CD4-positive, alpha-beta T cell (primary cell): ENCODE measurements at regions not wholly inside any gene's neighbourhood (a gene's known extent, or its start where the extent isn't known, plus 50 kb on each side); places are given as distances from the start of the nearest gene placed in this dataset.

Experiments used
- ATAC-seq: fragments of 200-7000 bp; cut with Tn5 transposase; one replicate; pipeline ENCODE4 v1.10.0; 2022; ENCODE audit warnings: mild to moderate bottlenecking; ENCODE audit not compliant: poor library complexity
- CTCF ChIA-PET: fragments of 350-600 bp; sonication (Branson Sonifier 250); formaldehyde crosslinking; loops from one replicate; lab custom pipeline; 2021; ENCODE audit warnings: antibody characterized with exemption, inconsistent platforms; lab: Charles Lee
- POLR2A ChIA-PET: fragments of 350-600 bp; sonication (Branson Sonifier 250); formaldehyde crosslinking; loops from one replicate; lab custom pipeline; 2021; ENCODE audit warnings: antibody characterized with exemption, inconsistent platforms; lab: Charles Lee
- DNase-seq, 14 experiments: peaks; one replicate each; pipeline ENCODE4 v3.0.0-alpha.2; 2013 to 2020; ENCODE audit warnings: mixed read lengths in 2 of 14
- H3K27ac ChIP-seq, 2 donors: one replicate each; pipeline versions ENCODE4 v1.5.1 to v1.7.0; 2013; ENCODE audit warnings: low read length in 2 of 2, low read depth in 1 of 2, mild to moderate bottlenecking in 1 of 2
- H3K27me3 ChIP-seq, 2 experiments: 1 replicate in 1 of 2; 2 replicates in 1 of 2; pipeline versions ENCODE4 v1.6.1 to v1.7.0; 2013; ENCODE audit warnings: low read length in 2 of 2, control low read depth in 1 of 2, mild to moderate bottlenecking in 1 of 2, moderate library complexity in 1 of 2; ENCODE audit not compliant: insufficient read depth in 2 of 2, control insufficient read depth in 1 of 2
- H3K36me3 ChIP-seq: one replicate; pipeline ENCODE4 v1.6.1; 2013; ENCODE audit warnings: low read length, control low read depth; ENCODE audit not compliant: insufficient read depth
- H3K4me1 ChIP-seq: one replicate; pipeline ENCODE4 v1.6.1; 2013; ENCODE audit warnings: low read length, control low read depth; ENCODE audit not compliant: insufficient read depth
- H3K4me3 ChIP-seq: one replicate; pipeline ENCODE4 v1.5.1; 2013; ENCODE audit warnings: mild to moderate bottlenecking, low read length, moderate library complexity
- H3K9me3 ChIP-seq, 2 experiments: 1 replicate in 1 of 2; 2 replicates in 1 of 2; pipeline versions ENCODE4 v1.6.1 to v1.7.0; 2013; ENCODE audit warnings: low read length in 2 of 2, mild to moderate bottlenecking in 2 of 2, control low read depth in 1 of 2, moderate library complexity in 1 of 2; ENCODE audit not compliant: control insufficient read depth in 1 of 2, insufficient read depth in 1 of 2
- H3K27ac Mint-ChIP-seq: one replicate; pipeline ENCODE4 v1.8.0; 2020; ENCODE audit warnings: mixed read lengths
- H3K27me3 Mint-ChIP-seq: one replicate; pipeline ENCODE4 v1.8.0; 2021; ENCODE audit warnings: mixed read lengths
- H3K36me3 Mint-ChIP-seq: one replicate; pipeline ENCODE4 v1.8.0; 2021; ENCODE audit warnings: low read depth, mixed read lengths
- H3K4me1 Mint-ChIP-seq: one replicate; pipeline ENCODE4 v1.8.0; 2021; ENCODE audit warnings: low read depth, mixed read lengths
- H3K4me3 Mint-ChIP-seq: one replicate; pipeline ENCODE4 v1.8.0; 2020; ENCODE audit warnings: mild to moderate bottlenecking, mixed read lengths
- H3K9me3 Mint-ChIP-seq: one replicate; pipeline ENCODE4 v1.8.0; 2020; ENCODE audit warnings: mixed read lengths
- intact Hi-C, 2 experiments: fragments of 100-400 bp; cut with DNase I in 1 of 2; cut with micrococcal nuclease in 1 of 2; formaldehyde crosslinking; loops; one replicate each; pipeline versions ENCODE4 v1.15.1 to v1.9.0; 2023 to 2025; cut with DNase I, micrococcal nuclease
- TF ChIP-seq, protein P1 (sequence below): fragments of 200-600 bp; IDR thresholded peaks from one replicate; pipeline ENCODE4 v1.8.0; 2022; ENCODE audit warnings: antibody characterized with exemption, mild to moderate bottlenecking

DNA sequence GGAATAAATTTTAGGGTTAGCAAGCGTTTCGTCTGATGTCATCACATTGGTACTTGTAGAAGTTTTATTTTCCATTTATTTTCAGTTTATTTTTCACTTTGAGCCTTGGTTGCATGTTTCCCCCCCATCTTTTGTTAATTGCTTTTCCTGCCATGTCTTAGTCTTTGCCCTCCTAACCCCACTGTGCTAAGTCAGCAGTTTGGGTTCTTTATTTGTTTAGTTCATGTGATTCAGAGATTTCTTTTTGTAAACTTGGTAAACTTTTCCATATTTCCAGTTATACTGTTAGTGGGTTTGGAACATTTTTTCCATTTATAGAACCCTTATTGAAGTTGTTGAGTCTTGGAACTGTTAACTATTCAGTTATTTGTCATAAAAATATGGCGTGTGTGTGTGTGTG, 252.9 kb upstream of the ANKH start:
- peaks cover 12% of the 10 kb centered on the region for H3K9me3 Mint-ChIP-seq
- H3K4me1 Mint-ChIP-seq, result no peaks in the 10 kb centered on the region
- no peaks in the 10 kb centered on the region for H3K27me3 Mint-ChIP-seq
- H3K4me3 ChIP-seq, result no peak overlapping the region
- ATAC-seq (no peak), DNase-seq (no peak)
- no peaks in the 10 kb centered on the region for H3K27me3 ChIP-seq
- H3K4me1 ChIP-seq, result no peaks in the 10 kb centered on the region
- no peaks in the 10 kb centered on the region for H3K36me3 ChIP-seq
- POLR2A ChIA-PET, result no interaction called here
- TF ChIP-seq, protein P1, sequence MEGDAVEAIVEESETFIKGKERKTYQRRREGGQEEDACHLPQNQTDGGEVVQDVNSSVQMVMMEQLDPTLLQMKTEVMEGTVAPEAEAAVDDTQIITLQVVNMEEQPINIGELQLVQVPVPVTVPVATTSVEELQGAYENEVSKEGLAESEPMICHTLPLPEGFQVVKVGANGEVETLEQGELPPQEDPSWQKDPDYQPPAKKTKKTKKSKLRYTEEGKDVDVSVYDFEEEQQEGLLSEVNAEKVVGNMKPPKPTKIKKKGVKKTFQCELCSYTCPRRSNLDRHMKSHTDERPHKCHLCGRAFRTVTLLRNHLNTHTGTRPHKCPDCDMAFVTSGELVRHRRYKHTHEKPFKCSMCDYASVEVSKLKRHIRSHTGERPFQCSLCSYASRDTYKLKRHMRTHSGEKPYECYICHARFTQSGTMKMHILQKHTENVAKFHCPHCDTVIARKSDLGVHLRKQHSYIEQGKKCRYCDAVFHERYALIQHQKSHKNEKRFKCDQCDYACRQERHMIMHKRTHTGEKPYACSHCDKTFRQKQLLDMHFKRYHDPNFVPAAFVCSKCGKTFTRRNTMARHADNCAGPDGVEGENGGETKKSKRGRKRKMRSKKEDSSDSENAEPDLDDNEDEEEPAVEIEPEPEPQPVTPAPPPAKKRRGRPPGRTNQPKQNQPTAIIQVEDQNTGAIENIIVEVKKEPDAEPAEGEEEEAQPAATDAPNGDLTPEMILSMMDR, result no peak
- CTCF ChIA-PET, result no interaction called here
- H3K27ac Mint-ChIP-seq, result no peak overlapping the region
- peaks cover 4 to 8% of the 10 kb centered on the region in 2 experiments for H3K9me3 ChIP-seq
- H3K36me3 Mint-ChIP-seq, result no peaks in the 10 kb centered on the region
- no peak overlapping the region for H3K4me3 Mint-ChIP-seq
- H3K27ac ChIP-seq, result no peak overlapping the region
- intact Hi-C loops, result no loop called here

DNA sequence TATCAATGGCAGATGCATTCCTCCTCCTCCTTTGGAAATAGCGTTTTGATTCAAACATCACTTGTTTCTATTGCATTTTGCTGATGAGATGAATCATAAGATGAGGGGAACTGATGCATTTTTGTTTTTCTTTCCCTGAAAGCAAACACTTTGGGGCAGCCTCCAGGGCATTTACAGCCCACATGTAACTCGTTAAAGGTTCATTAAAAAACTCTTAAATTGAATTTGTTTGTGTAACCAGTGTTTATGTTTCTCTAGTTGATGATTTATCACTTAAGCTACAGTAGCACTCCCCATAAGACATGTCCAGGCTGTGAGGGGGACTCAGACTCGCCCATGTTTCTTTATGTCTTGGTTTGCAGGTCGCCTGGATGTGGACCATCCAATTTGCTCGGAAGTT, 246.1 kb upstream of the ANKH start:
- Mint-ChIP-seq H3K4me1 (no peaks in the 10 kb centered on the region), H3K36me3 (no peaks in the 10 kb centered on the region), H3K27ac (no peak overlapping the region), H3K27me3 (no peaks in the 10 kb centered on the region), H3K9me3 (peaks cover 6% of the 10 kb centered on the region), H3K4me3 (no peak overlapping the region)
- H3K4me1 ChIP-seq, result no peaks in the 10 kb centered on the region
- no peak overlapping the region for H3K27ac ChIP-seq
- ATAC-seq (no peak), DNase-seq (no peak)
- ChIA-PET CTCF (interaction anchor here (1.1 kb wide), 1 partner anchor 11 kb away, joined by 3 read pairs; no protein-coding TSS in a partner anchor), POLR2A (no interaction called here)
- H3K4me3 ChIP-seq, result no peak overlapping the region
- peaks cover 7 to 8% of the 10 kb centered on the region in 2 experiments for H3K9me3 ChIP-seq
- TF ChIP-seq, protein P1, result no peak
- intact Hi-C loops, result no loop called here
- no peaks in the 10 kb centered on the region for H3K27me3 ChIP-seq
- H3K36me3 ChIP-seq, result no peaks in the 10 kb centered on the region

DNA sequence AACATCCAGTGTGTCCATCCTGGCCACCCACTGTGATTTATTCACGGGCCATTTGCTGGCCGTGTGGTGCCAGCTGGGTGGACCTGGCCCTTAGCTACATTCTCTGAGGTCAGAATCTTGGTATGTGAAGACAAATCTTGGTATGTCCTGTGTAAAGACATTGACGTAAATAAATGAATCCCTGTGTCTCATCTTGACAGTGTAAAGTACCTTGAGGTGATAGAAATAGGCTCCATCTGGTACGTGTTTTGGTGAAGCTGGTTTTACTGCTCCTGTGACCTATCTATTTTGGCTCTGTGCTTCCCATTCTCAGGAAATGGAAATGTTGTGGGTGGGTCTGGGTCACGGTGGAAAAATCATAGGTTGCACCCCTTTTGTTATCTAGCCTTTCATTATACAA, 245.4 kb upstream of the ANKH start:
- intact Hi-C loops, result no loop called here
- peaks cover 7 to 8% of the 10 kb centered on the region in 2 experiments for H3K9me3 ChIP-seq
- TF ChIP-seq, protein P1, result no peak
- ATAC-seq (no peak), DNase-seq (no peak)
- no peaks in the 10 kb centered on the region for H3K27me3 ChIP-seq
- ChIA-PET CTCF (interaction anchor here (1.1 kb wide), 1 partner anchor 11 kb away, joined by 3 read pairs; no protein-coding TSS in a partner anchor), POLR2A (no interaction called here)
- no peaks in the 10 kb centered on the region for H3K36me3 ChIP-seq
- Mint-ChIP-seq H3K4me3 (no peak overlapping the region), H3K36me3 (no peaks in the 10 kb centered on the region), H3K4me1 (no peaks in the 10 kb centered on the region), H3K9me3 (peaks cover 6% of the 10 kb centered on the region), H3K27ac (no peak overlapping the region), H3K27me3 (no peaks in the 10 kb centered on the region)
- no peaks in the 10 kb centered on the region for H3K4me1 ChIP-seq
- H3K27ac ChIP-seq, result no peak overlapping the region
- no peak overlapping the region for H3K4me3 ChIP-seq
